HG03159 (cell line): ENCODE measurements at regions not wholly inside any gene's neighbourhood (a gene's known extent, or its start where the extent isn't known, plus 50 kb on each side); places are given as distances from the start of the nearest gene placed in this dataset.
"Not testable (repeated sequence)": the region's sequence is repeated elsewhere in the genome, so short reads cannot be mapped to it uniquely, and the experiment has no call there.

Experiments
- ATAC-seq: cut with Tn5 transposase; IDR thresholded peaks from one replicate; pipeline ENCODE4 v1.9.1; 2021; ENCODE audit warnings: mild to moderate bottlenecking, moderate library complexity; ENCODE audit not compliant: unreplicated experiment

DNA sequence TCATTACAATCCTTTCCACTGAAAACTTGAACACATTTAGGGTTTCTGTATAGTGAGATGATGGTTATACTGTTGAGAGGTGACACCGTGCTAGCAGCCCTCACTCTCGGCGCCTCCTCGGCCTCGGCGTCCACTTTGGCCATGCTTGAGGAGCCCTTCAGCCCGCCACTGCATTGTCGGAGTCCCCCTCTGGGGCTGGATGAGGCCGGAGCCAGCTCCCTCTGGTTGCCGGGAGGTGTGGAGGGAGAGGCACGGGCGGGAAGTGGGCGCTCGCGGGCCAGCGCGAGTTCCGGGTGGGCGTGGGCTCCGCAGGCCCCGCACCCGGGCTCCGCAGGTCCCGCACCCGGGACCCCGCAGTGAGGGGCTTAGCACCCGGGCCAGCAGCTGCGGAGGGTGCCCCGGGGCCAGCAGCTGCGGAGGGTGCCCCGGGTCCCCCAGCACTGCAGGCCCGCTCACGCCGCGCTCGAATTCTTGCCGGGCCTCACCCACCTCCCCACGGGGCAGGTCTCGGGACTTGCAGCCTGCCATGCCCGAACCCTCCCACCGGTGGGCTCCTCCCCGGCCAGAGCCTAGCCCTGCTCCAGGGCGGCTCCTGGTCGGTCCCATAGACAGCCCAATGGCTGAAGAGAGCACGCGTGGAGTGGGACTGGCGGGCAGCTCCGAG lies 145.9 kb upstream of the ZNF608 start:
- no peak for ATAC-seq

GRCh38 chr5:124894541-124894940 lies 148.1 kb upstream of the ZNF608 start:
- ATAC-seq = no peak

- ATAC-seq = no peak
Measured at GRCh38 chr5:124895236-124895635, 148.8 kb upstream of the ZNF608 start.

DNA sequence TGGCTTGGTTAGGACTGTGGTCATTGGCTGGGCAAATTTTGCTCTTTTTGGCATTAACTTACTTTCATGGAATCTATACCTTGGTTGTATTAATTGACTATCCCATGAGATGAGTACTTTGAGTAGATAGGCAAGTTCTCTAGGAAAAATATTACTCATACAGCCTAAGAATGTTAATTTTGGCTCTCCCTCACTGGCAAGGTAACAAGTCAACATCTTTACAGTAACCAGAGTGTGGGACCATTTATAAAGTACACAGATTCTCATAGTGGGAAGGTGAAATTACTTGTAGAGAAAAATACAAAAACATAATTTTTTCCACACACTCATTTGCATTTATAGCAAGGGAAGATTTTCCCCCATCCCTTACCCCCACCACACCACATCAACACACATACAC lies 154.6 kb upstream of the ZNF608 start:
- ATAC-seq = no peak

DNA sequence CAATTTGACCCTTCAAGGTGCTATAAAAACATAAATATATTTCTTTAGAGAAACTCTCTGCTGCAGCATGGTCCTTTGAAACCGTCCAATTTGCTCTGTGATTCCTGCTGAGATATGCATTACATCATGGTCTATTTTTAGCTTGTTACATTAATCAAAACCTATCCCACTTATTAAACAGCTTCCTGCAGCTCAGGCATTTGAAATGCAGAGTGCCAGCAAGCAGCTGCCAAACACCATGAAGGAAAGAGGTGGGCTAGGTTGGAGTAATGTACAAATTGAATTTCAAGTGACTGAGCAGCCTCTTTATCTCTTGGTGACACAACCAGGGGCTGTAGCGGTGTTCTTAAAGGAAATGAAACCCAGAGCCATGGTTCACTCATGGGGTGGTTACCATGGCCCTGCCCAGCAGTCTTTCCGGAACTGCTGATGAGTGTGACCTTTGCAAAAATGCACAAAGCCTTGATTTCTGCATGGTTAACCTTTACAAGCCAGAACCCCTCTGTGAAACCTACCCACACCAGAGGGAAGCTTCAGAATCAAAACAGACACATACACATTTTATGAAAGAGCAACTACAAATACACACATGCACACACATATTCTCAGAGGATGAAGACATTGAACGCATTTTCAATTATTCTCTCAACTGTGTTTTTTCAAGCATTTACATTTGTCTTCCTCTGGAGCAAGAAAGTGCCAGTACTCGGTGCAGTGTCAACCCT lies 155.8 kb upstream of the ZNF608 start:
- peak; percentile 99 for ATAC-seq

DNA sequence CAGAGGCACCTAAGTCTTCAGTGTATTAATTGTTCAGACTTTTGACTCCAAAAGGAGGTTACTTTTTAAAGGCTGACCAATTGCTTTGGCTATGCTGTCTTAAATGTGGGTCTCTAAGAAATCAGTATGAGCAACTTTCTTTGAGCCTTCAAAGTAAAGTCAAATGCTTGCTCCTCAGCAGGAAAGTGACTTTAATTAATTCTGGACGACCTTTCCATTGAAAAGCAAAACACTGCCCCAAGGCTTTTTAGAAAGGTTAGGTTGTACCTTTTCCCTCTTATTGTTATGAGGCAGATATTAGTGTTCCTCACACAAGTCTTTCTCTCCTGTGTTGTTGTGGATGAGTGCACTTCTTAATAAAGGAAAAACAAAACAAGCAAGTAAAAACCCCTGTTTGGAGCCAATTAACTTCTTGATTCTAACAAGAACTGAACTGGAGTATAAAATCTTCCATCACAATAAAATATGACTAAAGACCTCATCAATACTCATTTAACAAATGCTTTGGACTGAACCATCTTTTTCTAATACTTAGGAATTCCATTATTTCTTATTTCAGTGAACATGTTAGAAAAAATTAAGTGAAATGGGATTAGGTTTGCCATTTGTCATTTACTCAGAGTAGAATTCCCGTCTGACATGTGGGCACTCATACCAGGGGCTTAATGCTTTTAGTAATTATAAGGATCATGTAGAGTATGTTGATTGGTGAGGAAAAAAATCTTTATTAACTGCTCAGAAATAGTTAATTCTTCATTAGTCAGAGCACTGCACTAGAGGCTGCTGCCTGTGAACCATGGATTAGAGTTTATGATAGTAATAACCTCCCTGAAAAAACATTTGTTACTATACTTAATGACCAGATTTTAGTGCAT lies 159.1 kb upstream of the ZNF608 start:
- ATAC-seq = no peak

DNA sequence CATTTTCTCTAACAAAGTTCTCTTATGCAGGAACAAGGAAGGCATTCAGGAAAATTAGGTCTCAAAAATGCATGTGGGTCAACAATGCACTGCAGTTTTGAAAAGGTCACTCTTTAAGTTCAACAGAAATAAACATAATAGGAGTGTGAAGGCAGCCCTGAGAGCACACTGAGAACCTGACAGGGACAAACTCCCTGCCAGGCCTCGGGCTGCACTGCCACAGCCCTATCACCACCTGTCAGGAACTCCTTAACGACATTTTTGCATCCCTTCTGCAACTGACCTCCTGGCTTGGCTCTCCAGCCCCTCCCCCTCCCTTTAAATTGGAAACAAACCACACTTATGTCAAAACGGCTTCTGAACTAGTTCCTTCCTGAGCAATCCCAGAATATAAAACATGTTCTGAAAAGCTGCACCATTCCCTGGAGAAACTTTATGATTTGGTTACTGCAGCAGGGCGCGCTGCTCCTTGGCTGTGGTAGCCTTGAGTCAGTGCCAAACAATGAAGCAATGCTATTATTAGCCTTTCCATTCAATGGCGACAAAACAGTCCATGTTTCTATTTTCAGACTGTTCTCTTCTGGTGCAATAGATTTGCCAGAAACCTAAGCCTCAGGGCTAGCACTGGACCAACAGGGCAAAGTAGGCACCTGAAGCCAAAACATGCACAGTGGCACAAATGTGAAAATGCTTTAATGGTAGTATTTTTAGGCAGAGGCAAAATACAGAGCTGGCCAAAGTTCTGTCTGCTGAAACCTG lies 160.1 kb upstream of the ZNF608 start:
- ATAC-seq = no peak

- no peak for ATAC-seq
Measured at GRCh38 chr5:124907098-124907644, 160.7 kb upstream of the ZNF608 start.

DNA sequence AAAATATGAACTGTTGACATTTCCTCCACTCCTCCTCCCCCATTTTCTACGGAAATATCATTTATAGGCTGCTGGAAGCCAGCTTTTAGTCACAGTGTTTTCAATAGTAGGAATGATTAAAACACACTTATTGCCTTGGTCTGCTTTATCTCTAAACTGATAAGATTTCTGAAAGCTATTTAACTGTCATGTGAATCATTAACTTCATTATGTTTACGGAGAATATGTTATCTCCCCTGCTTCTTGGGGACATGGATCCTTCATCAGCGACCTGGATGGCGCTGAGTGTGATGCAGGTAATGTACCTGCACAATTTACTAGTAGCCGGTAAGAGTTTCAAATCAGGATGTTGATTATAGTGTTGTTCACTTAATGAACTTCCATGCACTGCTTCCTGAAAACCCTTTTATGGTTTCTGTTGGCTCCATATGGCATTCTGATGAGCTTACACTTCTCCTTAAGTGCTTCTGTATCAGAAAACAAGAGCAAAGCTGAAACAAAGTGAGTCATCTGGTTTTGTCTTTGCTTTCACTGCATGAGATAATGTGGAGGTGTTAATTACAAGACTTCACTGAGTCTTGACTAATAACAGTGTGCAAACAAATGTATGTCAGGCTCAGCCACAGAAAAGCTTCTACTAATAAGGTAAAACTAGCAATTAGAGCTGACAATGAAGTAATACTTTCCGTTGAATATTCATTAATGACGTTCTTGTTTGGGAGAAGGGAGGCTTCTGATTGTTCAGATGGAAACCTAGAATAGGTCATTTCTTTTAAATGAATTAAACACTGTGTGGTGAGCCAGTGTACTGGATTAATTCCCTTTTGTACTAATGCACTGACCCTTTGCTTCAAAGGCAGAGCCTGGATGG lies 162.4 kb upstream of the ZNF608 start:
- ATAC-seq = peak; percentile 83

DNA sequence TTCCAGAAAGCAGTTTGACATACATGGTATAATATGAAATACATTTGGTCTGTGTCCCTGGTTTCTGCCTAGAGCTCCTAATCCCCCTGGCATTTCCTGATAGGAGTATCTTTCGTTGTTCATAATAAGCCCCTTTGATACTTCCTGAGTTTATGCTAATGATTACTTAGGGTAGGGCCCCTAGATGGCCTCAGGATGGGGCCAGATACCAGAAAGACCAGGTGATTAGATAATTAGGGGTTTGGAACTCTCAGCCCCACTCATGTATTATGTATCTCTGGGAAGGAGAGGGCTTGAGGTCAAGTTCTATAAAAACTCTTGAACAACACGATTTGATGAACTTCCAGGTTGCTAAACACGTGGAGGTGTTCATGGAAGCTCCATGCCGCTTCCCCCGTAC lies 163.3 kb upstream of the ZNF608 start:
- ATAC-seq = no peak

DNA sequence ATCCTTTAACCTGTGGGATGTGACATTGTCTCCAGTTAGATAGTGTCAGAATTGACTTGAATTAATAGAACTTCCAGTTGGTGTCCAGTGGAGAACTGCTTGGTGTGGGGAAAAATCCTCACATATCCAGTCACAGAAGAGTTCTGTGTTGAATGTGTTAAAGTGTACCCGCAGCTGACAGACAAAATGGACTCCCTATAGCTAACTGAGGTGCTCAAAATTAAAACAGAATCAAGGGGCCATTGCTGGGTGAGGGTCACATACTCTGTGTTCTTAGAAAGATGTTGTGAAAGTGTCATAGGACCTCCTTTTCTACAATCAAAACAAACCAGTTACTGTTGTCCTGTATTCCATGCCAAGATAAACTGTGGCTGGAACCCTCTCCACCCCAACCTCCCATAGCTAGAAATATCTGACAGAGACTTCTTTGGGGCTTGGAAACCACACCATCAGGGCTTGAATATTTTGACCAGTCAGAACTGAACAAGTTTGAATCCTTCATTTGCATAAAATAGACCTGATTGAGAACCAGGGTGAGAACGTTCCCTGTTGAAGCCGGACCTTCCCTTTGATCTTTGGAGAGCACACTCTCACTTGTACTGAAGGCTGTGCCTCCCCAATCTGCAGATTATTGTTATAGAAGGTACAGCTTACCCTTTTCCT lies 164.0 kb upstream of the ZNF608 start:
- peak; percentile 46 for ATAC-seq

DNA sequence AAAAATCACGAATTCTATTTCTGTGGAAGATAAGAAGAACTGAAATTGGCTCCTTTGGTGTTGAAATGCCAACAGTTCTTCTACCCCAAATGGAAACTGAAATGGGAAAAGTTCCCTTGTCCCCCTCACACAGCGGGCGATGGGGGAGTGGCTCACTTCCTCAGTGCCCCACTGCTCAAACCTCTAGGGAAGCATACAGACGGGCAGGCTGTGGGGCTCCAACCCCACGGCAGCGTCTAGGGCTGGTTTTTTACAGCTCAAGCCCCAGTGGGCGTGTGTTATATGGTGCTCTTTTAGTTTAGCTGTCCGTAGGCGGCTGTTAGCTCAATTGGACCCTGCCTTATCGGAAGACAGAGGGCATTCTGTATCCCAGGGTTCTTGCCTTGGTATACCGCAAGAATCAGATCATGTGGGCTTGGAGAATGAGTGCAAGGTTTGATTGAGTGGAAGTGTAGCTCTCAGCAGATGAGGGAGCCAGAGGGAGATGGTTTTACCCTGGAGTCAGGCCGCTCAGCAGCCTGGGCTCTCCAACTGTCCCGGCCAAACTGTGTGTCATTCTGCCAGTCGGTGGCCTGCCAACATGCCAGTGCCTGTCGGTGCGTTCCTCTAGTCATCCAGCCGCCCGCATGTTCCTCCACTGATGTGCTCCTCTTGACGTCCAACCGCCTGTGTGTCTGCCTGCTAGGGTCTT lies 166.3 kb upstream of the ZNF608 start:
- ATAC-seq = no peak

DNA sequence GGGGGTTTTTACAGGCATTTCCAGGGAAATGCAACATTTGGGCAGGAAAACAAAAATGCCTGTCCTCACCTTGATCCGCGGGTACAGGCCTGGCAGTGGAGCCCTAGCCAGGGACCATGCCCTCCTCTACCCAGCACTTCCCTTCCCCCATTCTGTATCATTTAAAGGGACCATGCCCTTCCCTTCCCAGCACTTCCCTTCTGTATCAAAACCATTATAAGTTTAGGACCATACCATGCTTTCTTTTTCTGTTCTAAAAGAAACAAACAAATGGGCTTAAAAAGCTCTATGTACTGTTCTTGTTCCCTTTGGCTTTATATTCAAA lies 166.9 kb upstream of the ZNF608 start:
- ATAC-seq = no peak

- ATAC-seq = not testable (repeated sequence)
Measured at GRCh38 chr5:124916313-124916712, 169.9 kb upstream of the ZNF608 start.

DNA sequence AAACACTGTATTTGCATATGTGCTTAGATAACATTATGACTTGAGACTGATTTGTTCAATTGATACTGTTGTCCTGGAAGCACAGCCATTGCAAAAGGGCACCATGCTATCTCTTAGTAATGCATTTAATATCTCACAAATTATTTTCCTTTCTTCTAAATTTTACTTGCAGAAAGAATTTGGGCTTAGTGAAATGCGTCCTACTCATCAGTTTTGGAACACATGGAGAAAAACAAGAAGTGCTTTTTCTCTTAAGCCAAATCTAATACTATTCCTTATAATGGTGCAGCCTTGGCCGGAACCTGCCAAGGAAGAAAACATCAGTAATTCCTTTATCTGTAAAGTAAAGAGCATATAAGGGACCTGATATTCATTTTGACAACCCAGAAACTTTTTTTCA lies 172.2 kb upstream of the ZNF608 start:
- no peak for ATAC-seq

- no peak for ATAC-seq
Measured at GRCh38 chr5:124919076-124919475, 172.6 kb upstream of the ZNF608 start.

DNA sequence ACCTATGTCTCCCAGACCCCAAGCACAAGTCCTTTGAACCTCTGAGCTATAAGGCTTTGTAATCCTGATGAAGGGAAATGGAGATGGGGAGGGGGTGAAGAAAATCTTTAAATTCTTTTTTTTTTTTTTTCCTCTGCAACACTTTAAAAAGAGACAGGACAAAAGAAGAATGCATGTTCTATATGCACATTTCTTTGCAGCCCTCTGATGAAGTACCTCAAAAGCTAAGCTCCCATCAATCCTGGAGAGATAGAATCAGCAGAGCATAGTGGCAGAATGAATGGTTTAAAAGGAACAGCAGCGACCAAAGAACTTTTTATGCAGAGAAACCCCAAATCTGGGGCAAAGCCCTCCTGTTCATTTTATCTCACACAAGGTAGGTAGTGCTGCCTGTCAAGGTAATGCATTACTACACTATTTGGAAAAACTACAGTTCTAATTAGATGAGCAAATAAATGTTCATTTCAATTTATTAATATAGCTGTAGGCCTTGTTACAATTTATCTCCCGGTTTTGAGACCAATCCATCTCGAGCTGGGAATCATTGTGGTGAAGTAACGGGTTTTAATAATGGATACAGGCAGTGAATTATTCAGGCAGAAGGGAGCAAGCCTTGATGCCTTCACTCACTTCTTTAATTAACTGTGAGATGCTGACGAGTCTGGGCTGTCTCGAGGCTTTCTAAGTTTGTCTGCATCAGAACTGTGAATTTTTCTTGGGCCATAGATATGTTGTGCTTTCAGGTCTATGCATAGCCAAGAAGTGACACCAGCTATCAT lies 173.5 kb upstream of the ZNF608 start:
- ATAC-seq = no peak
